A172 (cell line): ENCODE measurements at regions not wholly inside any gene's neighbourhood (a gene's known extent, or its start where the extent isn't known, plus 50 kb on each side); places are given as distances from the start of the nearest gene placed in this dataset.
A peak's percentile ranks its signal among the peaks of the same experiment; 100 is the strongest.
"Not testable (repeated sequence)": the region's sequence is repeated elsewhere in the genome, so short reads cannot be mapped to it uniquely, and the experiment has no call there.

Experiments used
- DNase-seq: peaks from one replicate; pipeline ENCODE4 v3.0.0-alpha.2; 2015; ENCODE audit warnings: low spot score

DNA sequence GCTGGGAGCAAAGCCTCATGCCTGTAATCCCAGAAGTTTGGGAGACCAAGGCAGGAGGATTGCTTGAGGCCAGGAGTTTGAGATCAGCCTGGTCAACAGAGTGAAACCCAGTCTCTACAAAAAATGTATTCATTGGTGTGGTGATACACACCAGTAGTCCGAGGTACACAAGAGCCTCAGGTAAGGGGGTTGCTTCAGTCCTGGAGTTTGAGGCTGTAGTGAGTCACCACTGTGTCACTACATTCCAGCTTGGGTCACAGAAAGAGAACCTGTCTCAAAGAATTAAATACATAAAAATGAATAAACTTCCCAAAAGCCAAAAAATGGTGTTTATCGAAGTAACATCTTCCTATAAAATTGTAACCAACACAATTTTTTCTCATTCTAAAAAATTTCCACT is 568.1 kb upstream of the LINC00305 start:
- DNase-seq = peak; percentile 2

DNA sequence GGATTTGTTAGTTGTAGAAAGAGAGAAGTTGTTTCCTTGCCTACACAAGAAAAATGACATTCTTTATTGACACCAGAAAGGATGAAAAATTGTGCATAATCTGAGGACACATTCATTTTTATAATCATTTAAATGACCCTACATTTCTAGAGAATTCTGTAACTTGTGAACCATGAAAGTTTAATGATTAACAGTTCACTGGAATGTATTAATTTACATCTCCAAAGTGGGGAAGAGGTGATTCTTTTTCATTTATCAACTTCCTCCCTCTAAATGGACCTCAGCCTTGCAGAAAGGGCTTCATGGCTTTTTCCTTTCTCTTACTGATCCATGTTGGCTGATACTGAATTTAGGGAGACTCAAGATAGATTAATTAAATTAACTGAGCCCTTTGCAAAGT is 565.2 kb upstream of the LINC00305 start:
- no peak for DNase-seq

DNA sequence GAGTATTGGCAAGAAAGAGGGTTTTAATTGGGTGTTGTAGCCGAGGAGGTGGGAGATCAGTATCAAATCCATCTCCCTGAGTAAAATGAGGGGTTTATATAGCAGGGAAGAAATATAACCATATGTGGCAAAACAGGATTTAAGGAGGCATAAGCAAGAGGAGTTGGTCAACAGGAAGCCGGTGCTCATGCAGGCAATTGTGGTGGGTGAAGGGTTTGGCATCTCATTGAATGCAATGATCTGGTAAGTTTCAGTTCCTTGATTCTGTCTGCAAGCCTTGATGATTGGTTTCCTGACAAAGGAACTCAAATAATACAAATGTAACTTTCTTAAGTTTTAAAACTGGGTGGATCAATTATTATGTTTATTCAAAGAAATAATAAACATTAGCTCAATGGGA is 564.4 kb upstream of the LINC00305 start:
- DNase-seq = no peak

DNA sequence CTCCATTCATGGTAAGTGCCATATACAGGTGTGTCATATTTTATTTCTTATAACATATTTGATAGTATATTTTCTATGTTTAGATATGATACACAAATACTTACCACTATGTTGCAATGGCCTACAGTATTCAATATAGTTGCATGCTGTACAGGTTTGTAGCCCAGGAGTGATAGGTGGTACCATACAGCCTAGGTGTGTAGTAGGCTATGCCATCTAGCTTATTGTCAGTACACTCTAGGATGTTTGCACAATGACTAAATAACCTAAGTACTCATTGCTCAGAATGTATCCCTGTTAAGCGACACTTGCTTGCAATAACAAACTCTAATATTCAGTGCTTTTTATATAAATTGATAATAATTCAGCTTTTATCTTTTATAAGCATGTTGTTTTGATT is 563.1 kb upstream of the LINC00305 start:
- DNase-seq = no peak

DNA sequence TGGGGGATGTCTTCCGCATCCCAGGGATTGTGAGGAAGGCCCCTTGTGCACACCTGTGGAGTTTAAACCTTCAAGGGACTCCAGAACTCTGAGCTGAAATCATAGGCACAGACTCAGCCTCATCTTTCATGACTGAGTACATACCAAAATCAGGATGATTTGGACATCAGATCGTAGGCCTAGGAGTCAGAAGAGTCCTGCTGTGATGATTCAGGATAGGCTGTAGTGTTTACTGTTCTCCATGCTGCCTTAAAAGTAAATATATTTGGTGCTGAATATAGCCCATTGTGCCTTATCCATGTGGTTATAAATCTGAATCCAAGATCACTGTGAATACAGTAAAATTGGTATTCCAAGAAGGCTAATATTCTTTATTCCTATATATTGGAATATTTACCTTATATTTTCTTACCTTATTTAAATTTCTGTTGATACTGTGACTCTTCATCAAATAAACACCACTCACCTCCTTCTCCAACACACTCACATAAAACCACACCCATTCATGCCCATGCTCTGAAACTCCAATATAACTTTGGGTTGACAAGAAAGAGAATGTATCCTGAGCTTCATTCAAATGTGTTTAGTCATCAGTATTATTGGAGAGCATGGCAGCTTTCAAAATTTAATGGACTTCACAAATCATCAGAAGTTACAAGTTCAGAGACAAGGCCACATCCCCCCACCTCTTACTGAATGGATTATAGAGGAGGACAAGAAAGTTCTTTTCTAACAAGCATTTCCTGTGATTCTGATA is 561.4 kb upstream of the LINC00305 start:
- DNase-seq = peak; percentile 8

DNA sequence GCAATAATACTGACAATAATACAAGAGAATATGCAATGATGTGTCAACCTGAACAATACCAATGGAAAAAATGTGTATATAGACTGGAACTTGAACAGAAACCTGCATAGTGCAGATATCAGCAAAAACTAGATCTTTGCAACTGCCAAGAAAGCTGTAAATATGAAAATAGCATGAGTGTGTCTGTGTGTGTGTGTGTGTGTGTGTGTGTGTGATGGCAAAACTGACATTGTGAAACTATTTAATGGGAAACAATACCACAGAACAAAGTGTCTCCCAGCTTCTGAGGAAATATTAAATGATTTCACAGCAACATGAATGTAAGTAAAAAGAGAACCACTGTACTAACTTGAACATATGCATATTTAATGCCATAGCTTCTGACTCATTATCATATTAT is 558.2 kb upstream of the LINC00305 start:
- no peak for DNase-seq

DNA sequence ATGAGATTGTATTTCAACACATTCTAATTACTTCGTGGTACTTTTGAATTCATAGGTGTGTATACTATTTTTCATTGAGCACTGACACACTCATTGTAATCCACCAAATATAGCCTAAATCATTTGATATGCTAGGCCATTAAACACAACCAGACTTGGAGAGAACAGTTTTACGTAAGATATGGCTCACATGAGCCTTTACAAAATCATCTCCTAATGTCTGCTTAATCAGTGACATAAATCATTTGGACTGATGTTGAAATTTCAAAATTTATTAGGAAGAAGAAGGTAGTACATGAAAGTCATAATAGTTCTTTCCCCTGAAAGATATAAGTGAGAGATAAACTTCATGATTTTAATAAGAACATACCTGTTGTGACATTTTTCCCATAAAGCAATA is 550.2 kb upstream of the LINC00305 start:
- no peak for DNase-seq

DNA sequence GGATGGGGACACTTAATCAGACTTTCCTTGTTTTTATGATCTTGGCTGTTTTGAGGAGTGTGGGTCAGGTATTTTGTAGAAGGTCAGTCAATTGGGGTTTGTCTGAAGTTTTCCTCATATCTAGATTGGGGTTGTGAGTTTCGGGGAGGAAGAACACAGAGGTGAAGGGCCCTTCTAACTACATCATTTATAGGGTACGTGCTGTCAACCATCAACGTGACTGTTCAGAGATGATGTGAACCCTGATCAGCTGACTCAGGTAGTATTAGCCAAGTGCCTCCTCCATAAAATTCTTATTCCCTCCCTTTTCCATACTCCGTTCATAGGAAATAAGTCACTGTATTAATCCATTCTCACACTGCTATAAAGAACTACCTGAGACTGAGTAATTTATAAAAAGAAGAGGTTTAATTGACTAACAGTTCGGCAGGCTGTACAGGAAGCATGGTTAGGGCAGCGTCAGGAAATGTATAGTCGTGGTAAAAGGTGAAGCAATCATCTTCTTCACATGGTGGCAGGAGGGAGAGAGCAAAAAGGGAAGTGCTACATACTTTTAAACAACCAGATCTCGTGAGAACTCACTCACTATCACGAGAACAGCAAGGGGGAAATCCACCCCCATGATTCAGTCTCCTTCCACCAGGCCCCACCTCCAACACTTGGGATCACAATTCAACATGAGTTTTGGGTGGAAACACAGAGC is 547.1 kb upstream of the LINC00305 start:
- DNase-seq = no peak

DNA sequence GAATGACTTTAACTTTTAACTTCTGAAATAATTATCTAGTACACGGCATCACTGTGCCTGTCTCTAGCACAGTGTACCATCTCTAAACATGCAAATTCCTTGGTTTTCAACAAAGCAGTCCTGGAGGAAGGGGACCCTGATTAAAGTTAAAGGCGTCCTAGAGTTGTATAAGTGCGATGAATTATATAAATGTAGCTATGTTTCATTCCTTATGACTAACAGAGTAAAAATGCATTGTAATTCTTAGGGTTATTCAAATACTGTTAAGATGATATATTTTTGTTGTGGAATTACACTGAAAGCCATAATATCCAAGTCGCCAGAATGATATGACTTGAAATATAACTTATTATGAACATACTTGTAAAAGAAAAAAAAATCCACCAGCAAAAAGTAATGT is 544.9 kb upstream of the LINC00305 start:
- DNase-seq = peak; percentile 0

DNA sequence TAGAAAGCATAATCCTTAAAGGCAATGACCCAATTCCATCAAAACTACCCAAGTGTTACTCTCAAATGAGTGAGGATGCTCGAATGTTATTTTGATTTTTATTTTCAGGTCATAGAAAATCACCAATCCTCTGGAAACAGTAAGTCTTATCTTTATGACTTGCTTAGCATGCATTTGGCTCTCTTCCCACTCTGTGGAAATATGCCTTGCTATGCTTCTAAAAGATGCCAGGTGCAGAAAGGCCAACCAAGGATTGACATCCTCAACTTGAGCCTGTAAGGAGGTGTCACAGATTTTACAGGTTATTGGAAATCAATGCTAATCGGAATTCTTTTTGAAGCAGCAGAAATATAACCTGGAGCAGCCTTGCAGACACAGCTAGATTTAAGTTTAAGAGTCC is 543.9 kb upstream of the LINC00305 start:
- DNase-seq = peak; percentile 8

DNA sequence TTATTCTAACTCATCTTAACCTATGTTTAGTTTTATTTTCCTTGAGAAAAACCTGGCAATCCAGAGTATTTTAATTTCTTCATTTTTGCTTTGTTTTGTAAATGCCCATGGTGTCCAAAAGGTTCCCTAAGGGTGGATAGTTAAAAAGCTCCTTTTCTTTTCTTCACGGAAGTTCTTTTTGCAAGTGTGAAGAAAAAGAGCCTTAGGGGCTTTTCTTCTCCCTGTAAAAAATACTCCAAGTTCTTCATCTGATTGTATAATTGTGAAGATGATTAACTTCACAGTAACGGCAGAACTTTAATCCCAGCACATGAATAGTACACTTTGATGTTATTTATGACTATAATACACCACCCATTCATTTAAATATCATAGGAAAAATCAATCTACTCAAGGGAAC is 530.2 kb upstream of the LINC00305 start:
- DNase-seq = no peak

DNA sequence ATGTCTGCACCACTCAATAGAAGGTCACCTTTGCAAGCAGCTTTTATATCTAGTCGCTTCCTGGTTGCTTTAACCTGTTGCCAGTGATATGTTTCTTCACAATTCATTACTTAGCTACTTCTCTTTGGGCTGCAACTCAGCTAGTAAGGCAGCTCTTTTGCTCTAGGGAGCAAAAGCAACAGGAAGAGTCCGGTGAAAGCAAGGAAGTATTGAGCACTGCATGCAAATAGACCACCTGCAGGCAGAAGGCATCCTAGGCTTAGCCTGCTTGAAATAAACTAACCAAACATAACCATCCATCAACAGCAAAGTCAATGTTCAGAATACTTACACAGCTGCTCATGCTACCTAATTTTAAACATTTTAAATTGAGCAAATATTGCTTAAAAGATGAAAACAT is 529.2 kb upstream of the LINC00305 start:
- DNase-seq = no peak

DNA sequence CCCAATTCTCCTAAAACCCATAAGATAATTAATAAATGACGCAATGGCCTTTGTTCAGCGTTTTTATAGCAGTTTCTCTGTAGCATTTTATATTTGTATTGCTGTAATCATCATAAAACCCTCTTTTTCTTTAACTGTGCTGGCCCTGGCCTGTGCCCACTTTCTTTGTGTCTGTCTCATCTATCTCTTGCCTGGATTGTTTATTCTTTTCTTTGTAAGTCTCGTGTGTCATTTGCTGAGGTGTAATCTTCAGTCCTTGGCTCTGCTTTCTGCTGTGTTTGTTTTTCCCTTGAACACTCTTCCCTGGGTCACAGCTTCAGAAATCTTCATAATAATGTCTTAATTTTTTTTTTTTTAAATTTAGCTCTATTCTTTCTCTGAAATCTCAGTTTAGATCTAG is 525.8 kb upstream of the LINC00305 start:
- DNase-seq = no peak

DNA sequence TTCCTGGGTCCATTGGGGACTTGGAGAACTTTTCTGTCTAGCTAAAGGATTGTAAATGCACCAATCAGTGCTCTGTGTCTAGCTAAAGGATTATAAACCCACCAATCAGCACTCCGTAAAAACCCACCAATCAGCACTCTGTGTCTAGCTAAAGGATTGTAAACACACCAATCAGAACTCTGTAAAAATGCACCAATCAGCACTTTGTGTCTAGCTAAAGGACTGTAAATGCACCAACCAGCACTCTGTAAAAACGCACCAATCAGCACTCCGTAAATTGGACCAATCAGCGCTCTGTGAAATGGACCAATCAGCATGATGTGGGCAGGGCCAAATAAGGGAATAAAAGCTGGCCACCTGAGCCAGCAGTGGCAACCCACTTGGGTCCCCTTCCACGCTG is 522.4 kb upstream of the LINC00305 start:
- DNase-seq = not testable (repeated sequence)

DNA sequence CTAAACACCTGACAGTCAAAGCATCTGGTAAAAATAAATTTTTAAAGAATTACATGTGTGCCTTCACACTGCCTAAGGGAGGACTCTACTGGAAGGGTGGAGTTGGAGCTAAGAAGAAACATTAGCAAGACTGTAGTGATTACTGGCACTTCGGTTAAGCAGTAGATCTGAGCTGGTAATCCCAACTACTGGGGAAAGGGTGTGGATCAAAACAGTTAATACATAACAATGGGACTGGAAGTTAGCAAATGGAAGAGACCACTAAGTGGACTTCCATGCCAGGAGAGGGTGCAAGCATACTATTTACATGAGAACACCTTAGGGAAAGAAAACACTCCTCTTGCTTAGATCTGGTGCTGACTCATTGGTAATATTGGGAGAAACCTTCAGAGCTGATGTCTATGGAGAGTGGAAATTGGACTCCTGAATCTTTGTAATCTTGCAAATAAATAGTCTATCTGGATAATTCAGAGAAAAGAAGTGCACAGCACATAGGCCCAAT is 519.6 kb upstream of the LINC00305 start:
- DNase-seq = no peak

DNA sequence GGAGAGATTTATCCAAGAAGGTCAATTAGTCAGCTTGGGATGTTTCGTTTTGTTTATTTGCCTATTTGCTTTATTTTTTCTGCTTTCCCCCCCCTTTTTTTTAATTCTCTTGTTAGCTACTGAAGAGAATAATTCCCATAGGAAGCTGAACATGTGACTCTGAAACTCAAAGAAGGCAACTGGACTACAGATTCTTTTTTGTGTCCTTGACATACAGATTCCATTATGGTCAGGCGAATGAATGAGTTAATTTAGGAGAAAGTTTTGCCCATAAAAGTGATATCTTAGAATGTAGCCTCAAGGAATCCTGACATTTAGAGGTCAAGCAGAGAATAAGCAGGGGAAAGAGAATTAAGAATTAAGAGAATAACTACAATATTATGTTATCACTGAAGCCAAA is 514.2 kb upstream of the LINC00305 start:
- no peak for DNase-seq

DNA sequence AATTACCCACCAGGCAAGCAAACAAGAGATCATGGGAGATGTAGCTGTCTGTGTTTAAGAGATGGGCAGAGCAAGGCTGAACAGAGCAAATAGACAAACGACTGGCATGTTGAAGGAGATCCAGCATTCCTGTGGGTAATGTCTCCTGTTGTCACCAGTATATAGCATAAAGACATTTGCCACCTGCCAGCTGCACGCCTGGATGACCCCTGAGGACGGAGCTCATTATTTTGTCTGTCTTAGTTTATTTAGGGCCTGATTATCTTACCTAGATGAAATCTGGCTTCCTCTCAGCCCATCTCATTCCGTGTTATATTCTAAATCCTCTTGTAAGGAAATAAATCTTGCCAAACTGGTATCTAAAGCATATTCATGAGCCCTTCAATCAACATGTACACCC is 510.3 kb upstream of the LINC00305 start:
- no peak for DNase-seq

DNA sequence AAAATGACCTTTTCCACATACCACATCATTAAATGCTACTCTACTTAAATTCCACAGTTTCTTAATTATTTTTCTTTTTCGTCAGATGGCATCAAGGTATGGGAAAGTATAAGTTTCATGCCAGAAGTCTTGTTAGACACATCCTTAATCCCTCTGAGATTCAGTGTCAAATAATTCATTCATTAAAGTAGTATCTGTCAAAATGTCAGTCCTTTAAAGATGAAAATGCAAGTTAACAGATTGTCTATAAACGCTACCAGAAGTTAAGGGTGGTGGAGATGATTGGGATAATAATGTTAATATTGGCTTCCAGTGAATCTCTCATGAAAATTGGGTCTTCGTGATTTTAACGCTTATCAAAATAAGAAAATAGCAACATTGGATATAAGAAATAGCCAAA is 504.2 kb upstream of the LINC00305 start:
- DNase-seq = no peak

DNA sequence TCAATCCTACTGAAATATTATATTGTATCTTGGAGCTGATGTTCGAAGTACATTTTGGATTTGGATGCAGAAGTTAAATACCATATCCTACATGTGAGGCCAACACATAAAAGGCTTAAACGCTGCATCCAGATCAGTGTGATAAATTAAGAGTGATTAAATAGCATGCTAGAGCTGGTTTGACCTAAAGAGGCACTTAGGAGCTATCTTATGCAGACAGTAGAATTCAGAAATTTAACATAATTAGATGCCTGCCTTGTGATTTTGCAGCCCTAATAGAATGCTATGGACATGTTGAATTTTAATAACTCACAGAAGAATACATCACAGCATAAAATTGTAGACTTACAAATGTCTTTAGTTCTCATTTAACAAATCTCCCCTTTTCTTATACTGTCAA is 501.2 kb upstream of the LINC00305 start:
- no peak for DNase-seq

DNA sequence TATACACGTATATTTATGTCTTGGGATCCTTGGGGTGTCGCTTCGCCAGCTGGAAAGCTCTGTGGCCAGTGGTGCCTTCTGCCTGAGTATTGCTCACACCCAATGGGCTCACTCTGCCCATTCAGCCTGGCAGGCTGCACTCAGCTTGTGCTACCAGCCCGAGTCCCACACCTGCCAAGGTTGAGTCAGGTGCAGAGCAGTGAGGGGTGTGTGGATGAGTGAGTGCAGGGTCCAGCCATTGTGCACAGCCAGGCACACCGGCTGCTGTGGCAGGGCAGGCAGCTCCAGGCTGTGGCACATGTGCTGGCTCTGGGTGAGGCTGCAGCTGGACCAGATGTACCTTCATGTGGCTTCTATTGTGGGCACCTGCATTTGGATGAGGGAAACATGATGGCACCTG is 496.9 kb upstream of the LINC00305 start:
- DNase-seq = no peak

DNA sequence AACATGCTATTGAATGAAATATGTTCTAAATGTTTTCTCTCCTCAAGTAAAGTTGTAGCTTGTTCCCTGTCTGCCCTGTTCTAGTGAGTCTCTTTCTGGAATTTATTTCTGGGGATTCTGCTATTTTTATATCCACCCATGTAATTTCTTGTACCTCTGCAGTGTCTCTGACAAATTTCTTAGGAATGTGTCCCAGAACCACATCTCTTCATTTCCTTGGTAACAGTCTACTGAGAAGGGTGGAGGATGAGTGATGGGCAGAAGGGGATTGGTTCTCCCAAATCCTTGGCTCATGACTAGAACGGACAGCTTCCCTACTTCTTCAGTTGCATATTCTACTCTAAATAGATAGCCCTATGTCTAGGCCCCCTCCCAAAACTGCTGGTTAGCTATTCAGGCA is 490.6 kb upstream of the LINC00305 start:
- DNase-seq = peak; percentile 69

DNA sequence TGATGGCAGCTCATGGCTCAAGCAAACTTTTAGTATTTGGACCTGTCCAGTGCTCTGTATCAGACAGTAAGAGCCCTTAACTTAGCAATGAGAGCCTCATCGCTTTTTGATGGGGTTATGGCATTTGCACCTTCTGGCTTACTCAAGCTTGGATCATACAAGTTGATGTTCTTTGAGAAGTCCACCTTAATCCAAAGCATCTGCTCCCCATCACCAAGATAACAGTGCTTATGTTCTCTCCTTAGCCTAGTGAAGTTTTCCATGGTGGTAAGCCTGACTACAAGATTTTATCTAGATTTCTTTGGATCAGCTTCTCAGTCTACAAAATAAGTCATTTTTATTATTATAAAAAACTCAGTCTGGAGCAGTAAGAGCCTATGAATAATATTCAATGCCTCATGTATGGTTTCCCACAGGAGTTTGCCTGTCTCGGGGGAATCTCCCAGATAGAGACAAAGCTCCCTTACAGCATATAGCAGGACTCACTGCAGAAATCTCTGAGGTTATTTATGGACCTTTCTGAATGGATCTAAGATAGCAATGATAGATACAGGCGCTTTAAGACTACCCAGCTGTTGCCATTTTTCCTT is 472.2 kb upstream of the LINC00305 start:
- no peak for DNase-seq

DNA sequence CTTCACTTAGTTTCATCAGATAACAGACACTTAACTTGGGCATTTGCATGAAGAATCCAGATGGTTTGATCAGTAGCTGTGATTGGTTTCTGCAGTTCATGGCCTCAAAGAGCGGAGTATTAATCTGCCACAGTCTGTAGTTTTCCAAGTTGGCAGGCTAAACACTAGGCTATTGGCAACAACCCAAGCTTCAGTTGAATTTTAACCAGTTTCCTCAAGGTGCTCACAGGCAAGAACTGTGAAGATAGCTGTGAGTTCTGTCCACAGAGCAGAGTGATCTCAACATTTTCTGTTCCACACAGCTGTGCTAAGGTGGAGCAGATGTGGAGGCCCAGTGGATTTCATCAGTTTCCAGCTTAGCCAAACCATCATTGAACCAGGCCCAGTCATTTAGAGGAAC is 469.5 kb upstream of the LINC00305 start:
- DNase-seq = no peak
